Hippocampal formation (tissue), 2 donors: ENCODE measurements at regions not wholly inside any gene's neighbourhood (a gene's known extent, or its start where the extent isn't known, plus 50 kb on each side); places are given as distances from the start of the nearest gene placed in this dataset.
"Not testable (repeated sequence)": the region's sequence is repeated elsewhere in the genome, so short reads cannot be mapped to it uniquely, and the experiment has no call there.

Source experiments
- DNase-seq, 2 donors: peaks; one replicate each; lab custom pipeline; 2025; lab: John Stamatoyannopoulos, UW

GRCh38 chr15:31673263-31673662 is 346.6 kb downstream of the KLF13 start:
- not testable (repeated sequence) for DNase-seq

DNA sequence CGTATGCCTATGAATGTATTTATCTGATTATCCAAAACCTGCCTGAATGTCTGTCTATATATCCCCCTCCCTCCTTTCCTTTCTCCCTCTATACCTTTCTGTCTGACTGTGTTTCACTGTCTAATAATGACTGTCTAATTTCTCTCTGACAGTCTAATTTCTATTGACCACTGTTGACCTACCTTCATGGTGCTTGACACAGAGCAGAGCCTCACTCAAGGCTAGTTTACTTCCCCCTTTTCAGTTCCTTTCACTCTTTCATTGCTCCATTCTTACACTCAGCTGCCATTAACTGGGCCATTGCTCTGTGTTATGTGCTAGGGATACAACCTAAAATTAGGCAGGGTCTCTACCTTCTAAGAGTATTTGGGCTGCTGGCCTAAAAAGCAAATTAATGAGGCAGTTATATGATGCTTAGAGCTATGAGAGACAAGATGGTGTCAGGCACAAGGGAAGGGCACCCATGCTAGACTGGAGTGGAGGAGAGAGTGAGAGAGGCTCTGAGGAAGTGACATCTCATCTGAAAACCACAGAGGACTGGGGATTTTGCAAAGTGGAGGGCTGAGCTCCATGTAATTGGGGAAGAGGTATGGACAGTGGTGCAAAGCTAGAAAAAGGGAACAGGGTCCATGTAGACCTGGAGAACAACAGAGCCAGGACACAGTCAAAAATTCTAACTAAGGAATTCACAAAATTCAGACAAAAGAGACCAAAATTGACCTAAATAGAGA is 348.6 kb upstream of the CHRNA7 start:
- DNase-seq: not testable (repeated sequence)

DNA sequence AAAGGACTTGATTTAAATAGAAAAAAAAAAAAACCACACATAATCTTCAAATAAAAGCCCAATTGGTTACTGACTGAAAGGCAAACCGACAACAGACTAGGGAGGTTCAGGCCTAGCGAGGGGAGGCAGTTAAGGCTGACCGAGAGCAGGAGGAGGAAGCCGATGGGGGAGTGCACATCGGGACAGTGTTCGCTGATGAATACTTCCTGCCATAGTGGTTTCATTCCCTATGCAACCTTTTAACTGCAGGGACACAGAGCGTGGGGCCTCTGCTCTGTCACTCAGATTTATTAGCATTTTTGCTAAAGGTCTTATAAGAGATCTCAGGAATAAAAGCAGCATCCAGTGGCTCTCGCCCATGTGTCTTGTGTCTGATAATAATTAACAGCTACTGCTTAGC is 343.2 kb upstream of the CHRNA7 start:
- not testable (repeated sequence) for DNase-seq

DNA sequence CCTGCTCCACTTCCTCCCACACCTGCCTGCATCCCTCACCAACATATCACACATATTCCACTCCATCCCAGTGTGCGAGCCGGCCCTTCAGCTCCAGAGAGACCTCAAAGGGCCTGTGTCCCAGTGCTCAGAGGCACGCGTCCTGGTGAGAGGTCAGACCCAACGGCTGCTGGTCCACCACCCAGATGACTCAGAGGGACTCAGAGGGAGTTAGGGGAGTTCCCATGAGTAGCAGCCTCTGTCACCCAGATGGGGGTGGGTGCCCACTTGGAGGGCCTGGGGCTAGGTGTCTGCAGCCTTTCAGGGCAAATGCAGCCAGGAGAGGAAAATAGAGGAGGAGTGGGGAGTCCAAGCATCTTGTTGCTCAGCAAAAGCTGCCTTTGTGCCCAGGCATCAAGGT is 333.8 kb upstream of the CHRNA7 start:
- DNase-seq: not testable (repeated sequence)

- DNase-seq: not testable (repeated sequence)
These were observed 325.1 kb upstream of the CHRNA7 start for GRCh38 chr15:31705076-31705678.

DNA sequence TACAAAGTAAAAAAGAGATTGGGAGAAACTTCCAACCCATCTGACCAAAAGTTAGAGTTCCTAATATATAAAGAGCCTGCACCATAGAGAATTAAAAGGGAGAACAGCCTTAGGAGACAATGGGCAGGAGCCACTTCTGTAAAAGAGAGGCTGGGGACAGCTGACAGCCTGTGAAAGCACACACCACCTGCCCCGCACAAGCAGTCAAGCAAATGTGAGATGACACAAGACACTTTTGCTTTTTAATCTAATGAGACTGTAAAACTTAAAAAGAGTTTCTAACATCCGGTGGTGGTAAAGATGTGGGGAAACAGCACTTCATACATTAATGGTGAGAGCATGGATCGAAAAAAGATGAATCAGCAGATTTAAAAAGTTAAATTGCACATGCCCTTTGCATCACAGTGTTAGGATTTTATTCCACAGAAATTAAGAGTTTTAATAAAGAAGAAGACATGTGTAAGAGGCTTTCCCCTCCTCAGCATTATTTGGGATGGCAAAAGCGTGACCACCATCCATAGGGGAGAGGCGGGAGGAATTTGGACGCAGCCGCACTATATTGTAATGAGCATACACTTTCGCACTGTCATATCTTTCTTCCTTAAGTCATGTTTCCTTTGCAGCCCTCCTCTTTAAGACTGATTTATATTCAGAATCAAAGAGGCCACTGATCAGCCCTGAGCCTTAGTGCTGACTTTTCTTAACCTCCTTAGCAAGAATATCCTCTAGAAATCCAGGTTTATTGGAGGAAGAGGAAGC is 322.2 kb upstream of the CHRNA7 start:
- DNase-seq: not testable (repeated sequence)

DNA sequence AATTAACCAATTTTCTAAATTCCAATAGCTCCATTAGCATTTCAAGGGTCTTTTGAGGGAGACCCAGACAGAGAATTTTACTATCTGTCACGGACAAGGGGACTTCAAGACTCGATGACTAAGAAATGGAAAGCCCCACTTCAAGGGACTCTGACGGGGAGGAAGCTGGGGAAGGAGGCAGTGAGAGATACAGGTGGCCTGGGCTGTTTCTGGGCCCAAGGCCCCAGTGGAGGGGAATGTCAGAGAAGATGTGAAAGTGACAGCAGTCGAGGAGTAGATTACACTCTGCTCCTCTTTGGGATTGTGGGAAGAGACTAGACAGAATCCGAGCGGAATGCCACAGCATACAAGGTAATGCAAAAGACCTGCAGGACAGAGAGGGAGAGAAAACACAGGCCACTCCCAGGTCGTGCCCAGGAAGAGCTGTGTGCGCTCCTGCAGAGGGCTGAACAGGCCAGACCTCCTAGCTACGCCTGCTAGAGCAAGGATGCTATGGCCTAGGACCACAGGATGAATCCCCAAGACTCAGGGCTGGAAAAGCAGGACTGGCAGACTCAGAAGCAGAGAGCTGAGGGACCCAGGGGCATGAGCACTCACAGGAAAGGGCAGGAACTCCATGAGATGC is 321.5 kb upstream of the CHRNA7 start:
- not testable (repeated sequence) for DNase-seq

GRCh38 chr15:31709479-31709878 is 320.8 kb upstream of the CHRNA7 start:
- not testable (repeated sequence) for DNase-seq

DNA sequence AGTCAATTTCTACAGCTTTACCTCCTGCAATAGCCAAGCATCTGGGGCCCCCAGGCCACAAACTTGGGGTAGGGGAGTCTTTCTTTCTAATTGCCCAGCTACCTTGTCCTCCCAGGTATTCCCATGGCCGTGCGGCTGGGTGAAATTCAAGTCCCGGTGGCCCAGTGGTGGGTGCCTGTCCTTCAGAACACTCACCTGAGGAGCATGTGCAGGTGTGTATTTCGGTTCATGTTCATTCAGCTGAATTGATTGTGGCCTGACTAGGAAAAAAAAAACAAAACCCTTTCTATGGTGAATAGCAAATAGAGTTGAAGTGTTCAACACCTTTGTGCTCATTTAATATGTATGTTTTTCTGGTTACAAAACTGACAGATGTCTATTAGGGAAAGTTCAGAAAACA is 319.5 kb upstream of the CHRNA7 start:
- not testable (repeated sequence) for DNase-seq

- not testable (repeated sequence) for DNase-seq
These were observed 315.1 kb upstream of the CHRNA7 start for GRCh38 chr15:31715208-31715607.

GRCh38 chr15:31718625-31719024 is 311.7 kb upstream of the CHRNA7 start:
- not testable (repeated sequence) for DNase-seq

GRCh38 chr15:31719396-31720022 is 310.8 kb upstream of the CHRNA7 start:
- not testable (repeated sequence) for DNase-seq

DNA sequence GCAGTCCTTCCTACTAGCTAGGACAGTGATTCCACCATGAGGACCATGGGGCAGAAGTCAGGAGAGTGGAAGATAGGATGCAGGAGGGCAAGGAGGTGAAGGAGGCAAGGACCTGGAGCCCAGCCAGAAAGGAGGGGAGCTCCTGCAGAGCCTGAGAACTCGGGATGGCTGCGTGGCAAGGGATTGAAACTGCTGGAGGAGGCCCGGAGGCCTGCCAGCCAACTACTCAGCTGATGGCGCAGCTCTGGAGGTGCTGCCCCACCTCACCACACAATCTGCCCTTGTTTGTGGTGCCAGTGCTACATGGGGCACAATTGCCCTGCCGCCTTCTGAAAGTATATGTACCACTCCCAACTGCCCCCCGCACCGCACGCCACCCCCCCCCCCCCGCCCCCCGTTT is 307.3 kb upstream of the CHRNA7 start:
- DNase-seq: not testable (repeated sequence)

DNA sequence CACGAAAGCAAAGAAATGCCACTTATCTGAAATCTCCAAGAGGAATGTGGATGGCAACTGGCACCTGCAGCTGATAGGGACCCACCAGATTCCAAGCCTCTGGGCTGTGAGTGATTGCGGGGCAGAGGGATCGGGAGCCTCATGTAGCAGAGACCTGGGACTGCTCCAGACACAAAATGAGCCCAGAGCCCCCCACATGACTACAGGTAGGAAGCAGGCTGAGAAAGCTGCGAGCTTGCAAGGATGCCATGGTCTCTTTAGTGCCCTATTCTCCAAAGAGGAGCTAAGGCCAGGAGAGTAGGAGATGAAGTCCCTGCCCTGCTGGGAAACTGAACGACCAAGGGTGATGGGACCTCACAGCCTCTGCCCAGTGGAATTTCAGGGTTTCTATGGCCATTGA is 305.4 kb upstream of the CHRNA7 start:
- DNase-seq: not testable (repeated sequence)

DNA sequence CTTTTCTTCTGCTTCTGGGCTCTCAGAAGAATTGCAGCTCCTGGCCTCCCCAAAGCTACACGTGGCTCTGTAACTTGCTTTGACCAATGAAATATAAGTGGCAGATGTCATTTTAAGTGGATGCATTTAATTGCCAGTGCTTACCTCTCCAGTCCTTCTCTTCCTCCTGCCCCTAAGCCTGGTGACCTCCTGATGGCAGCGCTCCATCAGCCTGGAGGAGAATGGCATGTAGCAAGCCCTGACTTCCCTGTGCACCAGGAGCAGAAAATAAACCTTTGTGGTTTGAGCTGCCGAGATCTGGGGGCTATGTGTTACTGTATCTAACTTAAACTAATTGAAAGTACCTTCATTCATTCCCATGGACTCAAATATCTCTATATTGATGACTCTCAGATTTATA is 304.7 kb upstream of the CHRNA7 start:
- DNase-seq: not testable (repeated sequence)

- DNase-seq: no peak
These were observed 302.7 kb upstream of the CHRNA7 start for GRCh38 chr15:31727612-31728011.

DNA sequence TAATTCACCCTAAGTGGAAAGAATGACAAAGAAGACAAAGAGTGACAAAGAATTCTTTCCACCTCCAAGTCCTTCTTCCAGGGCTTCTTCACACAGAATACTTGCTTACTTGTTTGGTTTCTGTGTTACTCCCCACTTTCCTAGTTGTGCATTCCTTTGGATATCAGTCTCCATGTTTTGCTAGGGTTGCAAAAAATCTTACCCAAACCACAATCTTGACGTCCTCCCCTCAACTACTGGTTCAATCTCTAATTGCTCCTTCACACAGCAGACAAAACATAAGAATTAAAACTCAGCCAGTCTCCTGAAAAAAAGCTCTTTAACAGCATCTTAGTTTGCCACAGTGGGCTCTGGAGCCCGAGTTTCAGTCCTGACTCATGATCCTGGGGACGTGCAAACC is 297.6 kb upstream of the CHRNA7 start:
- DNase-seq: no peak

- peak; percentile 23 to 52 for DNase-seq
These were observed 296.9 kb upstream of the CHRNA7 start for GRCh38 chr15:31733424-31733823.

- peak in 1 of 2 donors; percentile 28 for DNase-seq
These were observed 290.1 kb upstream of the CHRNA7 start for GRCh38 chr15:31740203-31740602.

DNA sequence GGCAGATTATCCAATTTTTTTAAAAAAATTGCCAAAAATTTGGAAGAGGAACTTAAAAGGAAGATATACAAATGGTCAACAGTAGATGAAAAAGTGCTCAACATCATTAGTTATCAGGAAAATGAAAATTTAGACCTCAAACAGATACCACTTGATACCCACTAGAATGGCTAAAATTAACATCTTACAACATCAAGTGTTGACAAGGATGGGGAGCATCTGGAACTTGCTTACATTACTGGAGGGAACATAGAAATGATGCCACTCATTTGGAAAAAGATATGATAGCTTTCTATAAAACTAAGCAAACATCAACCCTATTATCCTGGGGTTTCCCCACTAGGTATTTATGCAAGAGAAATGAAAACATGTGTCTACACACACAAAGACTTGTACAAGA is 284.5 kb upstream of the CHRNA7 start:
- DNase-seq: no peak

DNA sequence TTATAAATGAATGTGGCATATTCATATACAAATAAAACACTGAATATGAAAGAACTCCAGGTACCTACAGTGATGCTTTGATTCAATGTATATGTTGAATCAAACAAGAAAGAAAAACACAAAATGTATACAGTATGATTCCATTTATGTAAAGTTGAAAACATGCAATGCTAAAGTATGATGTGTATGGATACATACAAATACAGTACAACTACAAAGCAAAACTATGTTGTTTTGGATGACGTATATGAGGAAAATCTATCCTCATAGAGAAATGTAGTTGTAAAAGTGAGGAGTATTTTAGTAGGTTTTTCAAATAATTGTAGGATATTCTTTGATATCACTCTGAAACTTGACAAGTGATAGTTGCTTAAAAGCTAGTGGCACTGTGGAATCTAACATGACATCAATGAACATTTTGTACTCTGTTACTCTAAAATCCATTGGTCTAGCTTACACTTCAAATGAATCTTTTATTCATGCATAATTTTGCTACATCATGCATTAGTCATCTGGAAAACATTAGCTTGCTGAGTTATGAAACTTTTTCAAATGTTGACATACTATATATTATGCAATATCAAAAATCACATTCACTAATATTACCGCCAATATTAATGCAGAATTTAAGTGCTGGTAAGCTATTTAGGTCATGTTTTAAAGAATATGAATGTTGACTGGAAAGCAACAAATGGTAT is 278.1 kb upstream of the CHRNA7 start:
- DNase-seq: no peak
